SK-N-MC (cell line): ENCODE measurements at regions not wholly inside any gene's neighbourhood (a gene's known extent, or its start where the extent isn't known, plus 50 kb on each side); places are given as distances from the start of the nearest gene placed in this dataset.

Source experiments
- EZH2 ChIP-seq: fragments of 200-600 bp; sonication (generic); IDR thresholded peaks from one replicate; pipeline ENCODE4 v1.6.1; 2017; ENCODE audit warnings: antibody characterized with exemption
- POLR2AphosphoS5 ChIP-seq: IDR thresholded peaks from 2 replicates; pipeline ENCODE4 v1.6.1; 2012; ENCODE audit warnings: mild to moderate bottlenecking, low read depth, low read length, borderline replicate concordance

GRCh38 chr3:118626453-118626852 is 408.2 kb downstream of the IGSF11 start:
- TF ChIP-seq EZH2 = no peak
- TF ChIP-seq POLR2AphosphoS5 = no peak
